PC-9 (cell line): ENCODE measurements at regions not wholly inside any gene's neighbourhood (a gene's known extent, or its start where the extent isn't known, plus 50 kb on each side); places are given as distances from the start of the nearest gene placed in this dataset.

Experiments
- BruUV-seq: library from RNA; stranded (reverse); fragments of 400-500 nt; replicated peaks from 2 replicates; lab custom pipeline; 2021; lab: Mats Ljungman, UMichigan
- CTCF ChIA-PET: fragments of 300-600 bp; sonication (Branson Sonifier 250); formaldehyde crosslinking; loops from one replicate; lab custom pipeline; 2022; ENCODE audit warnings: antibody characterized with exemption; lab: Charles Lee
- POLR2A ChIA-PET: fragments of 300-600 bp; sonication (Branson Sonifier 250); formaldehyde crosslinking; loops from one replicate; lab custom pipeline; 2022; ENCODE audit warnings: antibody characterized with exemption; ENCODE audit not compliant: unreplicated experiment; lab: Charles Lee
- DNase-seq, 2 experiments: peaks; one replicate each; pipeline versions ENCODE4 v3.0.0 to v3.0.0-alpha.2; 2015 to 2022; ENCODE audit warnings: mixed read lengths in 1 of 2
- H2AFZ ChIP-seq: fragments of 200-600 bp; sonication (generic); 2 replicates; pipeline ENCODE4 v1.8.1; 2017; ENCODE audit warnings: antibody characterized with exemption
- H3F3A ChIP-seq: fragments of 200-600 bp; sonication (generic); 2 replicates; pipeline ENCODE4 v1.8.1; 2017; ENCODE audit warnings: antibody characterized with exemption, mild to moderate bottlenecking, low read depth; ENCODE audit not compliant: insufficient read depth
- H3K27ac ChIP-seq: fragments of 200-600 bp; sonication (generic); 2 replicates; pipeline ENCODE4 v1.6.1; 2016; ENCODE audit warnings: mixed run types
- H3K27me3 ChIP-seq: fragments of 200-600 bp; sonication (generic); 2 replicates; pipeline ENCODE4 v1.6.1; 2016; ENCODE audit warnings: low read depth, mixed run types; ENCODE audit not compliant: insufficient read depth
- H3K36me3 ChIP-seq: fragments of 200-600 bp; sonication (generic); 2 replicates; pipeline ENCODE4 v1.6.1; 2016; ENCODE audit warnings: low read depth, mixed run types
- H3K4me1 ChIP-seq: fragments of 200-600 bp; sonication (generic); replicated peaks from 2 replicates; pipeline ENCODE4 v1.6.1; 2016; ENCODE audit warnings: mixed run types; ENCODE audit not compliant: insufficient read depth
- H3K4me2 ChIP-seq: fragments of 200-600 bp; sonication (generic); 2 replicates; pipeline ENCODE4 v1.6.1; 2017; ENCODE audit warnings: mixed run types
- H3K4me3 ChIP-seq: fragments of 200-600 bp; sonication (generic); 2 replicates; pipeline ENCODE4 v1.6.1; 2016; ENCODE audit warnings: mixed run types
- H3K79me2 ChIP-seq: fragments of 200-600 bp; sonication (generic); 2 replicates; pipeline ENCODE4 v1.6.1; 2017; ENCODE audit warnings: low read depth, mixed run types
- H3K9me2 ChIP-seq: fragments of 200-600 bp; sonication (generic); 2 replicates; pipeline ENCODE4 v1.8.1; 2017; ENCODE audit warnings: mild to moderate bottlenecking; ENCODE audit not compliant: insufficient read depth
- H3K9me3 ChIP-seq: fragments of 200-600 bp; sonication (generic); 2 replicates; pipeline ENCODE4 v1.8.1; 2016; ENCODE audit warnings: low read depth; ENCODE audit not compliant: insufficient read depth
- H4K20me1 ChIP-seq: fragments of 200-600 bp; sonication (generic); 2 replicates; pipeline ENCODE4 v1.8.1; 2017; ENCODE audit not compliant: insufficient read depth
- EZH2 ChIP-seq: fragments of 200-600 bp; sonication (generic); IDR thresholded peaks from 2 replicates; pipeline ENCODE4 v1.8.0; 2017; ENCODE audit warnings: antibody characterized with exemption, low read depth
- intact Hi-C: fragments of 100-400 bp; cut with micrococcal nuclease; formaldehyde crosslinking; loops from one replicate; pipeline ENCODE4 v1.10.0; 2022; ENCODE audit not compliant: unreplicated experiment
- TF ChIP-seq, protein P1 (sequence below): fragments of 200-600 bp; sonication (generic); conservative IDR thresholded peaks from 2 replicates; pipeline ENCODE4 v1.6.1; 2017; ENCODE audit warnings: mixed run types, antibody characterized with exemption, mild to moderate bottlenecking, moderate library complexity

DNA sequence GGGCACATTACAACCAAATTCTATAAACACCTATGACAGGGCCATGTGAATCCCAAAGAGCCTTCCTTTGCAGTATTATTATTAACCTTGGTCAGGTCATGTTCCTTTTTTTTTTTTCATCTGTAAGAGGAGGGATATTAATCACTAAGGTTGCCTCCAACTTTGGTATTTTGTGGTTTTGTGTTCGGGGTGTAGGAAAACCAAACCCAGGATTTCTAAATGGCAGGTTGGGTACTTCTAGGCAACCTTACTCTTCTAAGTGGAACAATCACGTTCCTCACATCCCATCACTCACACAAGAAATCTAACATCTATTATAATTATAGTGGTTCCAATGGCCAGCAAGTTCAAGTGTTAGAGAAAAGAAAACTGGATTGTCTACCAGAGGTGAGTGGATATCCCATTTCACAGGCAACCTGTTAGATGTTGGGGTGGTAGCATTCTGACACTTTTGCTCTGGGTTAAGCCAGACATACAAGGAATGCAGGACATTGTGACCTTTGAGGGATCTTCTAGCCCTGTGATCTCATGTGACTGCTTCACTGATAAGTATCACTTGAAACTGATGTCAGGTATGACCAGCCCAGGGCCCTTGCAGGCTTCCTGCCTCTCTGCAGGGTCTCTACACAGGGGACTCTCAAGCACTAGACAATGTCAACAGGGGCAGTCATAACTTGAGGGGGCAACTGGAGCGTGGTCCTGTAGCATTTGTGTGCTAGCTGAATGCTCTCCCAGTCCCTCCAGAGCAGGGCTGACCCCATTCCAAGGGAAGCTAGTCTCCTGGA lies 126.2 kb upstream of the VLDLR start:
- intact Hi-C loops = no loop called here

GRCh38 chr9:2496169-2496568 lies 125.4 kb upstream of the VLDLR start:
- Histone ChIP-seq H3K4me2 (no peak overlapping the region), H2AFZ (no peak overlapping the region), H3K4me1 (0 out of 2 replicates have a peak, but pooled peaks cover 6% of the 10 kb centered on the region), H3K9me2 (no peaks in the 10 kb centered on the region), H3K9me3 (no peaks in the 10 kb centered on the region), H3K79me2 (no peaks in the 10 kb centered on the region), H3K27ac (no peak overlapping the region), H3K36me3 (no peaks in the 10 kb centered on the region), H4K20me1 (no peaks in the 10 kb centered on the region), H3K27me3 (no peaks in the 10 kb centered on the region), H3F3A (no peaks in the 10 kb centered on the region), H3K4me3 (no peak overlapping the region)
- no TSS peak for BruUV-seq
- no peak for DNase-seq
- TF ChIP-seq, protein P1, sequence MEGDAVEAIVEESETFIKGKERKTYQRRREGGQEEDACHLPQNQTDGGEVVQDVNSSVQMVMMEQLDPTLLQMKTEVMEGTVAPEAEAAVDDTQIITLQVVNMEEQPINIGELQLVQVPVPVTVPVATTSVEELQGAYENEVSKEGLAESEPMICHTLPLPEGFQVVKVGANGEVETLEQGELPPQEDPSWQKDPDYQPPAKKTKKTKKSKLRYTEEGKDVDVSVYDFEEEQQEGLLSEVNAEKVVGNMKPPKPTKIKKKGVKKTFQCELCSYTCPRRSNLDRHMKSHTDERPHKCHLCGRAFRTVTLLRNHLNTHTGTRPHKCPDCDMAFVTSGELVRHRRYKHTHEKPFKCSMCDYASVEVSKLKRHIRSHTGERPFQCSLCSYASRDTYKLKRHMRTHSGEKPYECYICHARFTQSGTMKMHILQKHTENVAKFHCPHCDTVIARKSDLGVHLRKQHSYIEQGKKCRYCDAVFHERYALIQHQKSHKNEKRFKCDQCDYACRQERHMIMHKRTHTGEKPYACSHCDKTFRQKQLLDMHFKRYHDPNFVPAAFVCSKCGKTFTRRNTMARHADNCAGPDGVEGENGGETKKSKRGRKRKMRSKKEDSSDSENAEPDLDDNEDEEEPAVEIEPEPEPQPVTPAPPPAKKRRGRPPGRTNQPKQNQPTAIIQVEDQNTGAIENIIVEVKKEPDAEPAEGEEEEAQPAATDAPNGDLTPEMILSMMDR = no peak
- TF ChIP-seq EZH2 = no peak
- ChIA-PET POLR2A (no interaction called here), CTCF (no interaction called here)
- intact Hi-C loops = no loop called here

More for the DNA sequence above, 126.2 kb upstream of the VLDLR start:
- Histone ChIP-seq H3K27ac (no peak overlapping the region), H3K79me2 (no peaks in the 10 kb centered on the region), H3K4me3 (no peak overlapping the region), H3K9me3 (no peaks in the 10 kb centered on the region), H4K20me1 (no peaks in the 10 kb centered on the region), H3K36me3 (no peaks in the 10 kb centered on the region), H3F3A (no peaks in the 10 kb centered on the region), H3K27me3 (no peaks in the 10 kb centered on the region), H3K9me2 (no peaks in the 10 kb centered on the region), H3K4me1 (0 out of 2 replicates have a peak, but pooled peaks cover 6% of the 10 kb centered on the region), H3K4me2 (no peak overlapping the region), H2AFZ (no peak overlapping the region)
- no peak for DNase-seq
- BruUV-seq = no TSS peak
- CTCF ChIA-PET = no interaction called here
- POLR2A ChIA-PET = no interaction called here
- TF ChIP-seq EZH2 = no peak

GRCh38 chr9:2496934-2497333 lies 124.7 kb upstream of the VLDLR start:
- Histone ChIP-seq H3K9me2 (no peaks in the 10 kb centered on the region), H3K4me1 (0 out of 2 replicates have a peak, but pooled peaks cover 6% of the 10 kb centered on the region), H3K79me2 (no peaks in the 10 kb centered on the region), H3K27me3 (no peaks in the 10 kb centered on the region), H2AFZ (no peak overlapping the region), H3K4me2 (no peak overlapping the region), H3K4me3 (no peak overlapping the region), H3F3A (no peaks in the 10 kb centered on the region), H3K9me3 (no peaks in the 10 kb centered on the region), H3K27ac (no peak overlapping the region), H3K36me3 (no peaks in the 10 kb centered on the region), H4K20me1 (no peaks in the 10 kb centered on the region)
- ChIA-PET CTCF (no interaction called here), POLR2A (no interaction called here)
- BruUV-seq = no TSS peak
- no peak for TF ChIP-seq EZH2
- TF ChIP-seq, protein P1 = no peak
- DNase-seq = no peak
- intact Hi-C loops = no loop called here
